ENCODE measurements at regions not wholly inside any gene's neighbourhood (a gene's known extent, or its start where the extent isn't known, plus 50 kb on each side); places are given as distances from the start of the nearest gene placed in this dataset.

DNA sequence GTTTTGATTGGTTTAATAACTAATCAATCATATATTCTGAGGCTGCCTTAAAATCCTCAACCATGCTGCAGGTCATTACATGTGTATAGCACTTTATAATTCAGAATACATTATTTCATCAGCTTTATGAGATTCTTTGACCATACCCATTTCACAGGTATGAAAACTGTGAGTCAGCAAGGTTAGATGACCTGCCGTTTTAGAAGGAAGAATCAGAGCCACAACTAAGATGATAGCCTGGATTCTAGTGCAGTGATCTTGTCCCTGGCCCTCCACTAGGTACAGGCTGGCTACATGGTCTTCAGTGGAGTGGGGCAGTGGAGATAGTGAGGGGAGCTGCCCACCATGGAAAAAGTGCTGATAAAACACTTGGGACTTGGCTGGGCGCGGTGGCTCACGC, 154.4 kb upstream of the MAX start:
- Histone ChIP-seq H3K4me3 (ENCODE audit: low read length, poor library complexity, severe bottlenecking) (no peak overlapping the region), H3K27me3 (ENCODE audit: insufficient read depth, low read length, poor library complexity, severe bottlenecking) (peaks cover 14% of the 10 kb centered on the region), H3K9ac (ENCODE audit: low read depth, low read length, poor library complexity, severe bottlenecking) (no peak overlapping the region), H3K4me1 (ENCODE audit: insufficient read depth, low read length, poor library complexity, severe bottlenecking) (peaks cover 14% of the 10 kb centered on the region), H3K79me2 (ENCODE audit: insufficient read depth, low read length) (no peaks in the 10 kb centered on the region), H3K4me2 (ENCODE audit: low read depth, low read length, poor library complexity, severe bottlenecking) (no peak overlapping the region), H2AFZ (ENCODE audit: low read length) (no peak overlapping the region), H4K20me1 (ENCODE audit: insufficient read depth, low read length, poor library complexity, severe bottlenecking) (no peaks in the 10 kb centered on the region), H3K36me3 (ENCODE audit: insufficient read depth, low read length) (no peaks in the 10 kb centered on the region), H3K9me3 (ENCODE audit: insufficient read depth, low read depth, low read length) (no peaks in the 10 kb centered on the region), H3F3A (ENCODE audit: low read depth) (no peaks in the 10 kb centered on the region), H3K9me2 (replicated peaks; ENCODE audit: low read depth, low read length) (no peaks in the 10 kb centered on the region)
- TF ChIP-seq EZH2phosphoT487 (IDR thresholded peaks at IDR 0.05; ENCODE audit: borderline replicate concordance), result no peak
- TF ChIP-seq, protein P1, sequence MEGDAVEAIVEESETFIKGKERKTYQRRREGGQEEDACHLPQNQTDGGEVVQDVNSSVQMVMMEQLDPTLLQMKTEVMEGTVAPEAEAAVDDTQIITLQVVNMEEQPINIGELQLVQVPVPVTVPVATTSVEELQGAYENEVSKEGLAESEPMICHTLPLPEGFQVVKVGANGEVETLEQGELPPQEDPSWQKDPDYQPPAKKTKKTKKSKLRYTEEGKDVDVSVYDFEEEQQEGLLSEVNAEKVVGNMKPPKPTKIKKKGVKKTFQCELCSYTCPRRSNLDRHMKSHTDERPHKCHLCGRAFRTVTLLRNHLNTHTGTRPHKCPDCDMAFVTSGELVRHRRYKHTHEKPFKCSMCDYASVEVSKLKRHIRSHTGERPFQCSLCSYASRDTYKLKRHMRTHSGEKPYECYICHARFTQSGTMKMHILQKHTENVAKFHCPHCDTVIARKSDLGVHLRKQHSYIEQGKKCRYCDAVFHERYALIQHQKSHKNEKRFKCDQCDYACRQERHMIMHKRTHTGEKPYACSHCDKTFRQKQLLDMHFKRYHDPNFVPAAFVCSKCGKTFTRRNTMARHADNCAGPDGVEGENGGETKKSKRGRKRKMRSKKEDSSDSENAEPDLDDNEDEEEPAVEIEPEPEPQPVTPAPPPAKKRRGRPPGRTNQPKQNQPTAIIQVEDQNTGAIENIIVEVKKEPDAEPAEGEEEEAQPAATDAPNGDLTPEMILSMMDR (conservative IDR thresholded peaks at IDR 0.05; ENCODE audit: low read length), result no peak

DNA sequence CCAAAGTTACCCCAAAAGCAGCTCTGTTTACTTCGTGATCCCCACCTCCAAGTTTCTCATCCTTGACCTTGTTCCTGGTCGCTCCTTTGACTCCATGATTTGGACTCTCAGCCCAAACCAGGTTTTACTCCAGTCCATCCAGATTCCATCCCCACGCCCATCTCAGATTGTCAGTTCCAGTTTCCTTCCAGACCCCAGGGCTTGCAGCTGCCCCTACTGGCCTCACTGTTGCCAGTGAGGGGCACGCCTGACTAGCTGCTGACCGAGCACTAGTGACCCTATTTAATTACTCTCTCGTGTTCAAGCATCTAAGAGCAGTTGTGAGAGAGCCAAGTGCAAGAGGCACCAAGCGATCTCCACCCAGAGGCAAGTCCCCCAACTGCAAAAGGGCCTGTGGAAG, 155.1 kb upstream of the FUT8 start:
- Histone ChIP-seq H3K79me2 (ENCODE audit: insufficient read depth, low read length) (no peaks in the 10 kb centered on the region), H3K36me3 (ENCODE audit: insufficient read depth, low read length) (no peaks in the 10 kb centered on the region), H3K4me1 (ENCODE audit: insufficient read depth, low read length, poor library complexity, severe bottlenecking) (peaks cover 11% of the 10 kb centered on the region), H3K9ac (ENCODE audit: low read depth, low read length, poor library complexity, severe bottlenecking) (no peak overlapping the region), H3K27me3 (ENCODE audit: insufficient read depth, low read length, poor library complexity, severe bottlenecking) (peaks cover 14% of the 10 kb centered on the region), H2AFZ (ENCODE audit: low read length) (no peak overlapping the region), H3K9me2 (replicated peaks; ENCODE audit: low read depth, low read length) (no peaks in the 10 kb centered on the region), H3K9me3 (ENCODE audit: insufficient read depth, low read depth, low read length) (no peaks in the 10 kb centered on the region), H3K4me2 (ENCODE audit: low read depth, low read length, poor library complexity, severe bottlenecking) (no peak overlapping the region), H3K4me3 (ENCODE audit: low read length, poor library complexity, severe bottlenecking) (no peak overlapping the region), H4K20me1 (ENCODE audit: insufficient read depth, low read length, poor library complexity, severe bottlenecking) (no peaks in the 10 kb centered on the region), H3F3A (ENCODE audit: low read depth) (no peaks in the 10 kb centered on the region)
- no peak for TF ChIP-seq EZH2phosphoT487 (IDR thresholded peaks at IDR 0.05; ENCODE audit: borderline replicate concordance)
- TF ChIP-seq, protein P1 (conservative IDR thresholded peaks at IDR 0.05; ENCODE audit: low read length), result no peak

DNA sequence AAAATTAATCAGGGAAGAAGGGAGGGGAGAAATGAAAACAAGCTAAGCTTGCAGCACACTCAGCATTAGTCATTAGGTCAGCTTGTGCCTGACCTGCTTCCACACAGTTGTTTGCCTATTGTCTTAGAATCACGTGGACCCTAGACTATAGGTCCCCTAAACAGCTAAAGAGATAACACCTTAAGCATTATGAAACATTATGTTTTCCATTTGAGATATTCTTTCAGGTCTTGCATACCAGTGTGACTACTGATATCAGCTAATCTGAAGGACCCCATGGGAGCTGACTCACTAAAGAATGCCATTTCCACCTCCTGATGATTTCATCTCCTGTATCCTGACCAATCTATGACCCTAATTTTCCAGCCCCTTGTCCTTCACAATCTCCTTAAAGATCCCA, 154.1 kb upstream of the FUT8 start:
- no peaks in the 10 kb centered on the region for H3K36me3 ChIP-seq (ENCODE audit: insufficient read depth, low read length)
- H3K9ac ChIP-seq (ENCODE audit: low read depth, low read length, poor library complexity, severe bottlenecking), result no peak overlapping the region
- H3K9me2 ChIP-seq (replicated peaks; ENCODE audit: low read depth, low read length), result no peaks in the 10 kb centered on the region
- peaks cover 2% of the 10 kb centered on the region for H3K4me1 ChIP-seq (ENCODE audit: insufficient read depth, low read length, poor library complexity, severe bottlenecking)
- H4K20me1 ChIP-seq (ENCODE audit: insufficient read depth, low read length, poor library complexity, severe bottlenecking), result no peaks in the 10 kb centered on the region
- H3K4me2 ChIP-seq (ENCODE audit: low read depth, low read length, poor library complexity, severe bottlenecking), result no peak overlapping the region
- H3K4me3 ChIP-seq (ENCODE audit: low read length, poor library complexity, severe bottlenecking), result no peak overlapping the region
- TF ChIP-seq EZH2phosphoT487 (IDR thresholded peaks at IDR 0.05; ENCODE audit: borderline replicate concordance), result no peak
- TF ChIP-seq, protein P1 (conservative IDR thresholded peaks at IDR 0.05; ENCODE audit: low read length), result no peak
- no peaks in the 10 kb centered on the region for H3K79me2 ChIP-seq (ENCODE audit: insufficient read depth, low read length)
- H2AFZ ChIP-seq (ENCODE audit: low read length), result no peak overlapping the region
- peaks cover 12% of the 10 kb centered on the region for H3K27me3 ChIP-seq (ENCODE audit: insufficient read depth, low read length, poor library complexity, severe bottlenecking)
- no peaks in the 10 kb centered on the region for H3K9me3 ChIP-seq (ENCODE audit: insufficient read depth, low read depth, low read length)
- no peaks in the 10 kb centered on the region for H3F3A ChIP-seq (ENCODE audit: low read depth)
